HG03558 (cell line): ENCODE measurements at regions not wholly inside any gene's neighbourhood (a gene's known extent, or its start where the extent isn't known, plus 50 kb on each side); places are given as distances from the start of the nearest gene placed in this dataset.
"Not testable (repeated sequence)": the region's sequence is repeated elsewhere in the genome, so short reads cannot be mapped to it uniquely, and the experiment has no call there.

ENCODE experiments used
- ATAC-seq: cut with Tn5 transposase; IDR thresholded peaks from one replicate; pipeline ENCODE4 v1.9.1; 2021; ENCODE audit warnings: moderate number of reproducible peaks; ENCODE audit not compliant: unreplicated experiment; ENCODE audit errors: extremely low read depth

GRCh38 chr13:100789025-100789424, 114.4 kb upstream of the TMTC4 start:
- ATAC-seq: no peak

GRCh38 chr13:100788540-100788939, 113.9 kb upstream of the TMTC4 start:
- ATAC-seq: no peak

GRCh38 chr13:100787899-100788298, 113.3 kb upstream of the TMTC4 start:
- ATAC-seq: no peak

- not testable (repeated sequence) for ATAC-seq
Measured at GRCh38 chr13:100776686-100777085, 102.1 kb upstream of the TMTC4 start.

- ATAC-seq: no peak
Measured at GRCh38 chr13:100773923-100774663, 99.5 kb upstream of the TMTC4 start.

GRCh38 chr13:100773429-100773828, 98.8 kb upstream of the TMTC4 start:
- no peak for ATAC-seq

GRCh38 chr13:100767192-100767591, 92.6 kb upstream of the TMTC4 start:
- no peak for ATAC-seq

GRCh38 chr13:100766570-100766969, 92.0 kb upstream of the TMTC4 start:
- not testable (repeated sequence) for ATAC-seq

- ATAC-seq: no peak
Measured at GRCh38 chr13:100764937-100765336, 90.3 kb upstream of the TMTC4 start.

- not testable (repeated sequence) for ATAC-seq
Measured at GRCh38 chr13:100762126-100762525, 87.5 kb upstream of the TMTC4 start.

GRCh38 chr13:100755891-100756290, 81.3 kb upstream of the TMTC4 start:
- no peak for ATAC-seq

- no peak for ATAC-seq
Measured at GRCh38 chr13:100754459-100754858, 79.9 kb upstream of the TMTC4 start.

- no peak for ATAC-seq
Measured at GRCh38 chr13:100753376-100753775, 78.8 kb upstream of the TMTC4 start.

GRCh38 chr13:100751826-100752225, 77.2 kb upstream of the TMTC4 start:
- ATAC-seq: no peak

GRCh38 chr13:100746953-100747683, 72.5 kb upstream of the TMTC4 start:
- ATAC-seq: no peak

- ATAC-seq: no peak
Measured at GRCh38 chr13:100738176-100738855, 63.7 kb upstream of the TMTC4 start.

- no peak for ATAC-seq
Measured at GRCh38 chr13:100735494-100735893, 60.9 kb upstream of the TMTC4 start.

GRCh38 chr13:100734194-100734720, 59.7 kb upstream of the TMTC4 start:
- no peak for ATAC-seq

- ATAC-seq: no peak
Measured at GRCh38 chr13:100733261-100733660, 58.7 kb upstream of the TMTC4 start.

- ATAC-seq: no peak
Measured at GRCh38 chr13:100728201-100728600, 53.6 kb upstream of the TMTC4 start.

GRCh38 chr13:100725472-100725871, 50.9 kb upstream of the TMTC4 start:
- ATAC-seq: no peak
